ENCODE measurements at regions not wholly inside any gene's neighbourhood (a gene's known extent, or its start where the extent isn't known, plus 50 kb on each side); places are given as distances from the start of the nearest gene placed in this dataset.

DNA sequence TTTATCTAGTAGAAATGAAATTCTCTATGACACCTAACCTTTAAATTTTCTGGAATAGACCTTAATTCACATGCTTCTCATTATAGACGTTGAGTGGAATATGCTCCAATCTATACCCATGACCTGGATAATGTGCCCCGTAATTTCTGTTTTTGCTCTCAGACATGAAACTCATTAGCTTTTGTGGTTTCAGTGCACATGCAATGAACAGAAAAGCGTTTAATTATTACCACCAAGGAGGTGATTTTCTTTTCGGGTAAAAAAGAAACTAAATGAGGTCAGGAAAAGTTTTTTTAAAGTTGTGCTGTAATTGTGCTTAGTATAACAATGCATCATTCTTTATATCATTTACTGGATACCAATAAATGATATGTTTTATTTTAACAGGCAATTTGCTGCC is 1703.9 kb upstream of the TENM3 start (continued):
- TF ChIP-seq, protein P1, sequence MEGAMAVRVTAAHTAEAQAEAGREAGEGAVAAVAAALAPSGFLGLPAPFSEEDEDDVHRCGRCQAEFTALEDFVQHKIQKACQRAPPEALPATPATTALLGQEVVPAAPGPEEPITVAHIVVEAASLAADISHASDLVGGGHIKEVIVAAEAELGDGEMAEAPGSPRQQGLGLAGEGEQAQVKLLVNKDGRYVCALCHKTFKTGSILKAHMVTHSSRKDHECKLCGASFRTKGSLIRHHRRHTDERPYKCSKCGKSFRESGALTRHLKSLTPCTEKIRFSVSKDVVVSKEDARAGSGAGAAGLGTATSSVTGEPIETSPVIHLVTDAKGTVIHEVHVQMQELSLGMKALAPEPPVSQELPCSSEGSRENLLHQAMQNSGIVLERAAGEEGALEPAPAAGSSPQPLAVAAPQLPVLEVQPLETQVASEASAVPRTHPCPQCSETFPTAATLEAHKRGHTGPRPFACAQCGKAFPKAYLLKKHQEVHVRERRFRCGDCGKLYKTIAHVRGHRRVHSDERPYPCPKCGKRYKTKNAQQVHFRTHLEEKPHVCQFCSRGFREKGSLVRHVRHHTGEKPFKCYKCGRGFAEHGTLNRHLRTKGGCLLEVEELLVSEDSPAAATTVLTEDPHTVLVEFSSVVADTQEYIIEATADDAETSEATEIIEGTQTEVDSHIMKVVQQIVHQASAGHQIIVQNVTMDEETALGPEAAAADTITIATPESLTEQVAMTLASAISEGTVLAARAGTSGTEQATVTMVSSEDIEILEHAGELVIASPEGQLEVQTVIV (IDR thresholded peaks at IDR 0.05; ENCODE audit: borderline replicate concordance, partially characterized antibody): no peak
- TF ChIP-seq CHD1 (IDR thresholded peaks at IDR 0.05; ENCODE audit: low read depth, low read length) (no peak), CTCF (IDR thresholded peaks at IDR 0.05 in 2 of 3, conservative IDR thresholded peaks at IDR 0.05 in 1 of 3; ENCODE audit: control insufficient read depth in 2 of 3, extremely low read depth in 1 of 3, insufficient read depth in 1 of 3, low read depth in 3 of 3, low read length in 3 of 3) (no peak), MTA2 (IDR thresholded peaks at IDR 0.05; ENCODE audit: low read depth) (peak; percentile 88), BCL3 (IDR thresholded peaks at IDR 0.05; ENCODE audit: borderline replicate concordance, insufficient read depth, low read depth, low read length, poor library complexity, severe bottlenecking) (no peak), ATF7 (IDR thresholded peaks at IDR 0.05; ENCODE audit: low read depth) (0 out of 2 replicates have a peak, but pooled peaks have one; percentile 40)

DNA sequence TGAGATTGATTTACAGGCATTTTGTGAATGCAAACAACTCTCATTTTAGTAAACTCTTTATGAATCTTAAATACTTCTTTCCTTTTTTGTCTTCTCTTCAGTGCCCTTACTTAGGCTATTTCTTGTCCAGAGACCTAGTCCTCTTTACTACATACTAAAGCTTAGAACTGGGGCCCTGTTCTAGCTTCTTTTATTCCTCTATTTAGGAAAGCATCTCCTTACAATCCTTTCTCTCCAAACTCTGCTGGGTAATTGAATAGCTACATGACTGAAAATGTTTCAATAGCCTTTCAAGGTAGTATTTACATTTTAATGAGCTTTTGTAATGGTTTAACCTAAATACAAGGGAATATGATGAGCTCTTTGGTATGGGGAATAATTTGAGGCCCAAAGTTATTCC is 1701.5 kb upstream of the TENM3 start:
- H3K36me3 ChIP-seq (ENCODE audit: control insufficient read depth in 2 of 2, insufficient read depth in 2 of 2, low read length in 1 of 2): no peaks in the 10 kb centered on the region
- no peaks in the 10 kb centered on the region for H3K9me3 ChIP-seq (replicated peaks; ENCODE audit: control insufficient read depth, insufficient read depth, low read length)
- POLR2A ChIA-PET: no interaction called here
- in situ Hi-C loops (cut with MboI) (no loop called here), intact Hi-C loops (cut with micrococcal nuclease; ENCODE audit: unreplicated experiment) (no loop called here)
- no peak overlapping the region for H3K4me3 ChIP-seq
- H3K9ac ChIP-seq (ENCODE audit: control insufficient read depth, insufficient read depth, low read length): no peak overlapping the region
- FAIRE-seq: no peak
- RAD21 ChIA-PET (ENCODE audit: unreplicated experiment): no interaction called here
- H3K4me2 ChIP-seq (ENCODE audit: control insufficient read depth, insufficient read depth): no peak overlapping the region
- H3K27ac ChIP-seq (ENCODE audit: control insufficient read depth, insufficient read depth): no peak overlapping the region
- H2AFZ ChIP-seq (ENCODE audit: control insufficient read depth, low read depth, low read length): no peak overlapping the region
- CTCF ChIA-PET: interaction anchor here (1.1 to 1.3 kb wide), 2 partner anchors 15 to 124 kb away, joined by 3 to 5 read pairs; no protein-coding TSS in a partner anchor
- DNase-seq (ENCODE audit: low read depth, low spot score): no peak
- H4K20me1 ChIP-seq (ENCODE audit: control insufficient read depth, insufficient read depth): no peaks in the 10 kb centered on the region
- no peaks in the 10 kb centered on the region for H3K27me3 ChIP-seq (replicated peaks in 1 of 2; ENCODE audit: control insufficient read depth in 2 of 2, insufficient read depth in 2 of 2, low read length in 1 of 2)
- H3K79me2 ChIP-seq (ENCODE audit: control insufficient read depth, insufficient read depth, low read length): no peaks in the 10 kb centered on the region
- SMC1A ChIA-PET (ENCODE audit: uncharacterized antibody, unreplicated experiment): no interaction called here
- no peak for ATAC-seq
- no peaks in the 10 kb centered on the region for H3K4me1 ChIP-seq (ENCODE audit: control insufficient read depth, insufficient read depth, low read length)
- BruUV-seq (replicated peaks): no TSS peak
- TF ChIP-seq CHD2 (IDR thresholded peaks at IDR 0.05; ENCODE audit: borderline replicate concordance, low read depth, low read length) (no peak), FOXM1 (IDR thresholded peaks at IDR 0.05; ENCODE audit: low read depth, low read length) (no peak), SMAD1 (IDR thresholded peaks at IDR 0.05; ENCODE audit: low read depth, partially characterized antibody) (no peak), SMC3 (IDR thresholded peaks at IDR 0.05; ENCODE audit: borderline replicate concordance, low read length) (no peak), ZNF274 (IDR thresholded peaks at IDR 0.05; ENCODE audit: insufficient read depth, insufficient read length) (no peak), RFX5 (IDR thresholded peaks at IDR 0.05; ENCODE audit: low read depth, low read length) (no peak), NFXL1 (IDR thresholded peaks at IDR 0.05; ENCODE audit: borderline replicate concordance) (no peak), EP300 (IDR thresholded peaks at IDR 0.05; ENCODE audit: borderline replicate concordance in 1 of 2, control insufficient read depth in 1 of 2, low read depth in 2 of 2, low read length in 2 of 2) (no peak), SIX5 (IDR thresholded peaks at IDR 0.05; ENCODE audit: low read depth, low read length, severe bottlenecking) (no peak), HCFC1 (IDR thresholded peaks at IDR 0.05; ENCODE audit: low read length) (no peak), TCF7 (IDR thresholded peaks at IDR 0.05; ENCODE audit: borderline replicate concordance) (no peak), SREBF2 (IDR thresholded peaks at IDR 0.05; ENCODE audit: low read length) (no peak), KDM1A (IDR thresholded peaks at IDR 0.05; ENCODE audit: borderline replicate concordance) (no peak)

Measured in GM12878 (cell line).